ENCODE measurements at regions not wholly inside any gene's neighbourhood (a gene's known extent, or its start where the extent isn't known, plus 50 kb on each side); places are given as distances from the start of the nearest gene placed in this dataset.
"Not testable (repeated sequence)": the region's sequence is repeated elsewhere in the genome, so short reads cannot be mapped to it uniquely, and the experiment has no call there.

- Mint-ChIP-seq H3K27me3 (no peaks in the 10 kb centered on the region), H3K27ac (no peak overlapping the region), H3K4me1 (no peaks in the 10 kb centered on the region), H3K4me3 (no peak overlapping the region), H3K36me3 (no peaks in the 10 kb centered on the region), H3K9me3 (peaks cover 7% of the 10 kb centered on the region)
- ATAC-seq (ENCODE audit: low read depth) (no peak), DNase-seq (no peak)
- POLR2A ChIA-PET, result no interaction called here
Observed at GRCh38 chr3:26484140-26484539, 138.4 kb upstream of the LRRC3B start.

GRCh38 chr3:26498271-26498670 lies 124.3 kb upstream of the LRRC3B start:
- ATAC-seq (ENCODE audit: low read depth), result no peak
- no peak overlapping the region for H3K4me3 Mint-ChIP-seq
- POLR2A ChIA-PET, result no interaction called here
- H3K27me3 Mint-ChIP-seq, result no peaks in the 10 kb centered on the region
- peaks cover 5% of the 10 kb centered on the region for H3K9me3 Mint-ChIP-seq
- H3K27ac Mint-ChIP-seq, result no peak overlapping the region
- no peak for DNase-seq
- no peaks in the 10 kb centered on the region for H3K4me1 Mint-ChIP-seq
- H3K36me3 Mint-ChIP-seq, result no peaks in the 10 kb centered on the region

- no peak overlapping the region for H3K27ac Mint-ChIP-seq
- H3K9me3 Mint-ChIP-seq, result peaks cover 3% of the 10 kb centered on the region
- H3K4me1 Mint-ChIP-seq, result no peaks in the 10 kb centered on the region
- no peak overlapping the region for H3K4me3 Mint-ChIP-seq
- ATAC-seq (ENCODE audit: low read depth) (no peak), DNase-seq (no peak)
- H3K36me3 Mint-ChIP-seq, result no peaks in the 10 kb centered on the region
- H3K27me3 Mint-ChIP-seq, result no peaks in the 10 kb centered on the region
- POLR2A ChIA-PET, result no interaction called here
Observed at GRCh38 chr3:26505399-26505798, 117.2 kb upstream of the LRRC3B start.

- DNase-seq; H3K4me1 Mint-ChIP-seq; H3K4me3 Mint-ChIP-seq; H3K27me3 Mint-ChIP-seq; H3K36me3 Mint-ChIP-seq; H3K9me3 Mint-ChIP-seq; H3K27ac Mint-ChIP-seq; ATAC-seq (ENCODE audit: low read depth); POLR2A ChIA-PET: not testable (repeated sequence)
Observed at GRCh38 chr3:26514445-26515029, 108.0 kb upstream of the LRRC3B start.

- Mint-ChIP-seq H3K4me3 (no peak overlapping the region), H3K9me3 (peaks cover 6% of the 10 kb centered on the region), H3K27me3 (no peaks in the 10 kb centered on the region), H3K27ac (no peak overlapping the region), H3K4me1 (no peaks in the 10 kb centered on the region), H3K36me3 (no peaks in the 10 kb centered on the region)
- POLR2A ChIA-PET, result no interaction called here
- ATAC-seq (ENCODE audit: low read depth) (no peak), DNase-seq (no peak)
Observed at GRCh38 chr3:26515351-26515750, 107.2 kb upstream of the LRRC3B start.

GRCh38 chr3:26521261-26521660 lies 101.3 kb upstream of the LRRC3B start:
- no peak for ATAC-seq (ENCODE audit: low read depth)
- DNase-seq, result no peak
- H3K27ac Mint-ChIP-seq, result no peak overlapping the region
- peaks cover 11% of the 10 kb centered on the region for H3K9me3 Mint-ChIP-seq
- H3K36me3 Mint-ChIP-seq, result no peaks in the 10 kb centered on the region
- no peaks in the 10 kb centered on the region for H3K4me1 Mint-ChIP-seq
- POLR2A ChIA-PET, result no interaction called here
- H3K4me3 Mint-ChIP-seq, result no peak overlapping the region
- H3K27me3 Mint-ChIP-seq, result no peaks in the 10 kb centered on the region

- ATAC-seq (ENCODE audit: low read depth) (no peak), DNase-seq (no peak)
- H3K4me3 Mint-ChIP-seq, result no peak overlapping the region
- no peak overlapping the region for H3K27ac Mint-ChIP-seq
- H3K27me3 Mint-ChIP-seq, result no peaks in the 10 kb centered on the region
- POLR2A ChIA-PET, result no interaction called here
- no peaks in the 10 kb centered on the region for H3K4me1 Mint-ChIP-seq
- no peaks in the 10 kb centered on the region for H3K36me3 Mint-ChIP-seq
- H3K9me3 Mint-ChIP-seq, result peaks cover 5% of the 10 kb centered on the region
Observed at GRCh38 chr3:26522919-26523318, 99.7 kb upstream of the LRRC3B start.

- POLR2A ChIA-PET, result no interaction called here
- no peak overlapping the region for H3K4me3 Mint-ChIP-seq
- ATAC-seq (ENCODE audit: low read depth), result no peak
- no peak for DNase-seq
- no peaks in the 10 kb centered on the region for H3K4me1 Mint-ChIP-seq
- H3K36me3 Mint-ChIP-seq, result no peaks in the 10 kb centered on the region
- H3K27me3 Mint-ChIP-seq, result no peaks in the 10 kb centered on the region
- peaks cover 8% of the 10 kb centered on the region for H3K9me3 Mint-ChIP-seq
- no peak overlapping the region for H3K27ac Mint-ChIP-seq
Observed at GRCh38 chr3:26525013-26525412, 97.6 kb upstream of the LRRC3B start.

- Mint-ChIP-seq H3K4me1 (no peaks in the 10 kb centered on the region), H3K36me3 (no peaks in the 10 kb centered on the region), H3K9me3 (peaks cover 3% of the 10 kb centered on the region), H3K27ac (no peak overlapping the region), H3K4me3 (no peak overlapping the region), H3K27me3 (no peaks in the 10 kb centered on the region)
- POLR2A ChIA-PET, result no interaction called here
- ATAC-seq (ENCODE audit: low read depth) (no peak), DNase-seq (no peak)
Observed at GRCh38 chr3:26535151-26535550, 87.4 kb upstream of the LRRC3B start.

GRCh38 chr3:26536955-26537354 lies 85.6 kb upstream of the LRRC3B start:
- no peaks in the 10 kb centered on the region for H3K27me3 Mint-ChIP-seq
- H3K4me1 Mint-ChIP-seq, result no peaks in the 10 kb centered on the region
- H3K36me3 Mint-ChIP-seq, result no peaks in the 10 kb centered on the region
- DNase-seq, result no peak
- no peak overlapping the region for H3K4me3 Mint-ChIP-seq
- ATAC-seq (ENCODE audit: low read depth), result no peak
- peaks cover 3% of the 10 kb centered on the region for H3K9me3 Mint-ChIP-seq
- POLR2A ChIA-PET, result no interaction called here
- H3K27ac Mint-ChIP-seq, result no peak overlapping the region

- no peak for ATAC-seq (ENCODE audit: low read depth)
- H3K27me3 Mint-ChIP-seq, result no peaks in the 10 kb centered on the region
- H3K4me1 Mint-ChIP-seq, result no peaks in the 10 kb centered on the region
- no peak overlapping the region for H3K4me3 Mint-ChIP-seq
- no peak overlapping the region for H3K27ac Mint-ChIP-seq
- H3K9me3 Mint-ChIP-seq, result no peaks in the 10 kb centered on the region
- H3K36me3 Mint-ChIP-seq, result no peaks in the 10 kb centered on the region
- POLR2A ChIA-PET, result no interaction called here
- no peak for DNase-seq
Observed at GRCh38 chr3:26550413-26550812, 72.2 kb upstream of the LRRC3B start.

GRCh38 chr3:26556637-26557036 lies 65.9 kb upstream of the LRRC3B start:
- POLR2A ChIA-PET, result no interaction called here
- H3K36me3 Mint-ChIP-seq, result no peaks in the 10 kb centered on the region
- H3K4me1 Mint-ChIP-seq, result no peaks in the 10 kb centered on the region
- no peak overlapping the region for H3K4me3 Mint-ChIP-seq
- ATAC-seq (ENCODE audit: low read depth), result no peak
- H3K27me3 Mint-ChIP-seq, result no peaks in the 10 kb centered on the region
- H3K27ac Mint-ChIP-seq, result no peak overlapping the region
- H3K9me3 Mint-ChIP-seq, result no peaks in the 10 kb centered on the region
- no peak for DNase-seq

GRCh38 chr3:26558257-26558656 lies 64.3 kb upstream of the LRRC3B start:
- H3K27ac Mint-ChIP-seq, result no peak overlapping the region
- POLR2A ChIA-PET, result no interaction called here
- no peak for DNase-seq
- H3K4me3 Mint-ChIP-seq, result no peak overlapping the region
- no peaks in the 10 kb centered on the region for H3K36me3 Mint-ChIP-seq
- no peaks in the 10 kb centered on the region for H3K27me3 Mint-ChIP-seq
- H3K4me1 Mint-ChIP-seq, result no peaks in the 10 kb centered on the region
- no peak for ATAC-seq (ENCODE audit: low read depth)
- H3K9me3 Mint-ChIP-seq, result no peaks in the 10 kb centered on the region

GRCh38 chr3:26559227-26559626 lies 63.3 kb upstream of the LRRC3B start:
- Mint-ChIP-seq H3K4me3 (no peak overlapping the region), H3K9me3 (no peaks in the 10 kb centered on the region), H3K27ac (no peak overlapping the region), H3K4me1 (no peaks in the 10 kb centered on the region), H3K36me3 (no peaks in the 10 kb centered on the region), H3K27me3 (no peaks in the 10 kb centered on the region)
- POLR2A ChIA-PET, result no interaction called here
- DNase-seq, result no peak
- no peak for ATAC-seq (ENCODE audit: low read depth)

GRCh38 chr3:26560081-26560480 lies 62.5 kb upstream of the LRRC3B start:
- H3K27ac Mint-ChIP-seq, result no peak overlapping the region
- no peaks in the 10 kb centered on the region for H3K36me3 Mint-ChIP-seq
- ATAC-seq (ENCODE audit: low read depth) (no peak), DNase-seq (no peak)
- H3K4me3 Mint-ChIP-seq, result no peak overlapping the region
- no peaks in the 10 kb centered on the region for H3K4me1 Mint-ChIP-seq
- H3K9me3 Mint-ChIP-seq, result no peaks in the 10 kb centered on the region
- POLR2A ChIA-PET, result no interaction called here
- H3K27me3 Mint-ChIP-seq, result no peaks in the 10 kb centered on the region

All from activated naive CD8-positive, alpha-beta T cell treated with anti-CD3 and anti-CD28 coated beads, Interleukin-2, amount 10 ng/mL, durations not matched to agents 7 days and 5 days (primary cell).